ENCODE measurements at regions not wholly inside any gene's neighbourhood (a gene's known extent, or its start where the extent isn't known, plus 50 kb on each side); places are given as distances from the start of the nearest gene placed in this dataset.
"Not testable (repeated sequence)": the region's sequence is repeated elsewhere in the genome, so short reads cannot be mapped to it uniquely, and the experiment has no call there.

GRCh38 chr5:130845049-130845765, 319.8 kb downstream of the HINT1 start:
- DNase-seq (ENCODE audit: low read depth) = no peak
- TF ChIP-seq CTCF (IDR thresholded peaks at IDR 0.05; ENCODE audit: insufficient read depth, low read depth, low read length) = no peak
- Histone ChIP-seq H3K36me3 (ENCODE audit: control insufficient read depth, insufficient read depth, low read length) (no peaks in the 10 kb centered on the region), H3K27me3 (ENCODE audit: control insufficient read depth, insufficient read depth, low read length) (no peaks in the 10 kb centered on the region), H3K4me3 (ENCODE audit: low read depth, low read length) (no peak overlapping the region)
- CTCF ChIA-PET = no interaction called here
- POLR2A ChIA-PET = no interaction called here

- Histone ChIP-seq H3K4me3 (ENCODE audit: low read depth, low read length) (no peak overlapping the region), H3K27me3 (ENCODE audit: control insufficient read depth, insufficient read depth, low read length) (no peaks in the 10 kb centered on the region), H3K36me3 (ENCODE audit: control insufficient read depth, insufficient read depth, low read length) (no peaks in the 10 kb centered on the region)
- no peak for DNase-seq (ENCODE audit: low read depth)
- ChIA-PET POLR2A (no interaction called here), CTCF (no interaction called here)
- no peak for TF ChIP-seq CTCF (IDR thresholded peaks at IDR 0.05; ENCODE audit: insufficient read depth, low read depth, low read length)
Measured at GRCh38 chr5:130836729-130837649, 328.1 kb downstream of the HINT1 start.

- POLR2A ChIA-PET; DNase-seq (ENCODE audit: low read depth); H3K4me3 ChIP-seq (ENCODE audit: low read depth, low read length); H3K27me3 ChIP-seq (ENCODE audit: control insufficient read depth, insufficient read depth, low read length); CTCF ChIA-PET; H3K36me3 ChIP-seq (ENCODE audit: control insufficient read depth, insufficient read depth, low read length): not testable (repeated sequence)
Measured at GRCh38 chr5:130817598-130818384, 347.3 kb downstream of the HINT1 start.

- TF ChIP-seq CTCF (IDR thresholded peaks at IDR 0.05; ENCODE audit: insufficient read depth, low read depth, low read length) = no peak
- no peak for DNase-seq (ENCODE audit: low read depth)
- Histone ChIP-seq H3K4me3 (ENCODE audit: low read depth, low read length) (no peak overlapping the region), H3K36me3 (ENCODE audit: control insufficient read depth, insufficient read depth, low read length) (no peaks in the 10 kb centered on the region), H3K27me3 (ENCODE audit: control insufficient read depth, insufficient read depth, low read length) (no peaks in the 10 kb centered on the region)
- POLR2A ChIA-PET = no interaction called here
- CTCF ChIA-PET = no interaction called here
Measured at GRCh38 chr5:130815246-130815645, 349.8 kb downstream of the HINT1 start.

GRCh38 chr5:130808691-130809090, 356.4 kb downstream of the HINT1 start:
- ChIA-PET CTCF (no interaction called here), POLR2A (no interaction called here)
- Histone ChIP-seq H3K36me3 (ENCODE audit: control insufficient read depth, insufficient read depth, low read length) (no peaks in the 10 kb centered on the region), H3K27me3 (ENCODE audit: control insufficient read depth, insufficient read depth, low read length) (no peaks in the 10 kb centered on the region), H3K4me3 (ENCODE audit: low read depth, low read length) (no peak overlapping the region)
- no peak for TF ChIP-seq CTCF (IDR thresholded peaks at IDR 0.05; ENCODE audit: insufficient read depth, low read depth, low read length)
- no peak for DNase-seq (ENCODE audit: low read depth)
